HG03045 (cell line): ENCODE measurements at regions not wholly inside any gene's neighbourhood (a gene's known extent, or its start where the extent isn't known, plus 50 kb on each side); places are given as distances from the start of the nearest gene placed in this dataset.
"Not testable (repeated sequence)": the region's sequence is repeated elsewhere in the genome, so short reads cannot be mapped to it uniquely, and the experiment has no call there.

Experiments
- ATAC-seq: cut with Tn5 transposase; IDR thresholded peaks from one replicate; pipeline ENCODE4 v1.9.1; 2021; ENCODE audit warnings: mild to moderate bottlenecking, moderate library complexity; ENCODE audit not compliant: unreplicated experiment

DNA sequence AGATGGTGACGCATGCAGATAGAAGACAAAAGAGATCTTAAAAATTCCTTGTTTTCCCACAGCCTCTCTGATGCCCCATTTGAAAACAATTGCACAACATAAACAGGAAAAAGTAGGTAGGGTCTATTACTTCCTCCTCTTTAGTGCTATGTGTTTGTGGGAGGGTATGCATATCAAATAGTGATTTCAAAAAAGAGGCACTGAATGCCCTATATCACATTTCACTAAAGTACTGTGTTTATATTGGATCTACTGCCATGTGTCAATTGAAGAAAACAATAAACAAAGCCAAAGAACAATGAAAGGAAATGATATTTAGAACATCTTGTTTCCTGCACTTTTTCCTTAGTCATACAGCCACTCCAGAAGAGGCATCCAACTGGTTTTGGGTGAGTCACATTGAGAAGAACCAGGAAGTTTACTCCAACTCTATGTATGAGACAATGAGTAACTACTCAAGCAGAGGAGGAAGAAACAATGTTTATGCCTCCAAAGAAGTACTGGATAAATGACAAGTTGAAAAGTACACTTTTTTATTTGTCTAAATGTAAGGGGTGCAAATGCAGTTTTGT lies 583.6 kb downstream of the FBXO15 start:
- ATAC-seq = no peak

DNA sequence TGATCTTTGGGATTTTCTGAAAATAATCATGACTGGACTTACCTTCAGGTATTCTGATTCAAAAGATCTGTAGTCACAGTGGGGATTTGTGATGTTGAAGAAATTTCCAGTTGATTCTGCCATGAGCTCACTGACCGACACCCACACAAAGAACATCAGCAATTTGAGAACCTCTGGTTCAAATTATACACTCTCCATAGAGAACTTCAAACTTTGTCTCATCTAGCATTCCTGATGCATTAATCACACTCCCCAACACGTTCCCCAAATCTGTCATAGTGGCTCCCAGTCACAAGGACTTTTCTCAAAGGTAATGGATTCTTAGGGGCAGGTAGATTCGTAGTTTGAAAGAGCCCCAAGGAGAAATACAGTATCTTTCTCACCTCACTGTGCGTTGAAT lies 584.3 kb downstream of the FBXO15 start:
- no peak for ATAC-seq

DNA sequence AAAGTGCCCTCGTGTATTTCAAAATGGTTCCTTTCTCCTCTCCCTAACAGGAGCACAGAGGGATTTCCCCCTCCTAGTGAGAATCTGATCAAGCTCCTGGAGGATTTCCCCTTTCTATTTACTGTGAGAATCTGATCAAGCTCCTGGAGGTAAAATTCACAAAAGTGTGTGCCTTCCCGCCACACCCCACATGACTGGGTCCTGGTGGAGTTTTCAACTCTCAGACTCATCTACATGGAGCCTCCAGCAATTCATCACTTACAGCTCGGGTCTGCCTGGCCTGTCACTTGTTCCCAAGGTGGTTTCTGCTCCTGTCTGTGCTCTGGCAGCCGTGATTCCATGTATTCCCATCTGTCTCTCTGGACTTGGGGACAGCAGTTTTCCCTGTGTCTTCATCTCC lies 590.7 kb downstream of the FBXO15 start:
- no peak for ATAC-seq

DNA sequence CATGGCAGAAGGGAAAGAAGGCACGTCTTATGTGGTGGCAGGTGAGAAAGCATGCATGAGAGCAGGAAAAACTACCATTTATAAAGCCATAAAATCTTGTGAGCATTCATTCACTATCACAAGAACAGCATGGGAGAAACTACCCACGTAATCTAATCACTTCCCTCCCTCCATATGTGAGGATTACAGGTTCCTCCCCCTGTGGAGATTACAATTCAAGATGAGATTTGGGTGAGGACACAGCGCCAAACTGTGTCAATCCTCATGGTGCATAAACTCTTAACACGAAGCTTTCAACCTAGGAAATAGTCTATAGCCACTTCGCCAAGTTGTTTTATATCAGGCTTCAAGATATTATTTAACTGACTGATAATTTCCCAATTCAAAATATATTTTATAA lies 595.5 kb downstream of the FBXO15 start:
- ATAC-seq = no peak

DNA sequence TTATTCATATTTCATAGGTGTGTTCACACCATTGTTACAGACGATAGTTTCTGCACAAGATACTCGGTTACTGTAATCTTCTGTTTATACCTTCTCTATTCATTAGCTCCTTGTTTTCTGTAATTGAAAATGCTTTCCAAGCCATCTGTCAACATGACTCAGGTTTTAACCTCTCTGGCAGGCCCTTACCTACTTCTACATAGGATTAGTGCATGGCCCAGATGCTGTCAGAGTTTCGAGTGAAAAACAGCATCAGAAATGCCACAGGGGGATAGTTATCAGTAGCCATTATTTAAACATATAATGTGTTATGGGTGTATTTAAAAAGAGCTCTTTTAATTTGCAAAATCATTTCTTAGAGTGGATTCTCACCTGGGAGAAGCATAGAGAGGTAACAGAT lies 596.4 kb downstream of the FBXO15 start:
- no peak for ATAC-seq

DNA sequence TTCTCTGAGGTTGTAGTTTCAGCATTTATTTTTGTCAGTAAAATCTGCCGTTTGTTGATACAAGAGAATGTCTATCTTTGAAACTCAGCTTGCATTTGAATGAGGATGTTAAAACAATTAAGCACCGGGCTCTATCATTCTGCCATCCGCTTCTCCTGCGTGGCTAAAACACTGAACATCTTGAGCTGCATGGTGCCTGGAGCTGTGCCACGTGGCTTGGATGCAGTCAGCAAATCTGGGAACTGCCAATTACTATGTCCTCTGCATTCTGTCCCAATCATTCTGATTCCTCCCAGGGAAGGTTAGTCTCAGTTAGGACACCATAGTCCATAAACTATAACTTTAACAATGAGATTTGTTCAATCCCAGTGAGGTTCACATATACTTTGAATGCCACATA lies 598.4 kb downstream of the FBXO15 start:
- no peak for ATAC-seq

DNA sequence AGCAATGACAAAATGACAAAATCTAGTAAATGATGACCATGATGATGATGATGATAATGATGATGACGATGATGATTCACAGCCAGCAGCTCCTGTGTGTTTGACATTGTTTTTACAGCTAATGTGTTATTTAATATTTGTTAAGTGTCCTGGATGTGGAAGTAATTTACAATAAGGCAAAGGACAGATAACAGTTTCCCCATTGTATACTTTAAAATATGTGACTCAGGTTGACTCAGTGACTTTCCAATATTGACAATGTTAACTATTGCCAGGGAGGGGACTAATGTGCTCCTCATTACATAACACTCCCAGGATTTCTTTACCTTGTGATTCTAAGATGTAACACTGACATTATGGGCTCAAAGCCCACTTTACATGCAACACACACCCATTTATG lies 602.2 kb downstream of the FBXO15 start:
- ATAC-seq = no peak

DNA sequence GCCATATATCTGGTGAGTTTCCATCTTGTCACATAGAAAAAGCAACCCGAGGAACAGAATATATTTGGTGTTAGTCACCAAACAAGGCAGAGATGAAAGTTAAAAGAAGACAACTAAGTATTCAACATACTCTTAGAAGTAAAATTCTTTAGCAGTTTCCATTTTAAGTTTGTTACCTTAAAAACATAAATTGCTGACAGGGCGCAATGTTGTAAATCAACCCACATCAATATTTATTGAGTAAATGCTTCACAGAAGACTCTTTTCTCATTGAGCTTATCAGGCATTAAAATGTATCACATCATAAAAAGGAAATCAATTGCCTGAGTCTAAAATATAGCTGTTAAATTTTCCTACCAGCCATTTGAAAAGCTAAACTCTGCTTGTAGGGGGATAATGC lies 603.0 kb downstream of the FBXO15 start:
- no peak for ATAC-seq

DNA sequence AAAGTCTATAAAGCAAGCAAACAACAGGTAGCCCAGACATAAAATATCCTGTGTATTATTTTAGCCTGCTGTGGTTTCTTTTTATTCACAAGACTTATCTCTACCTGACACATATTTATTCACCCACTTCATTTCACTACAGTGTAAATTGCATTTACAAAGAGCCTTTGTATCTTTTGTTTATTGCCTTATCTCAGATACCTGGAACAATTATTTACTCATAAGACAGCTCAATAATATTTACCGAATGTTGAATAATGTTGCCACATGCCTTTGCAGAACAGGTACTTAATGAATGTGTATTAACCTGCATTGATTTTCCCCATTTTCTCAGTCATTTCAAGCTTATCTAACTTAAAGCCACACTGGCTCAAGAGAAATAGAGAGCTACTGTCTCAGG lies 603.6 kb downstream of the FBXO15 start:
- ATAC-seq = no peak

DNA sequence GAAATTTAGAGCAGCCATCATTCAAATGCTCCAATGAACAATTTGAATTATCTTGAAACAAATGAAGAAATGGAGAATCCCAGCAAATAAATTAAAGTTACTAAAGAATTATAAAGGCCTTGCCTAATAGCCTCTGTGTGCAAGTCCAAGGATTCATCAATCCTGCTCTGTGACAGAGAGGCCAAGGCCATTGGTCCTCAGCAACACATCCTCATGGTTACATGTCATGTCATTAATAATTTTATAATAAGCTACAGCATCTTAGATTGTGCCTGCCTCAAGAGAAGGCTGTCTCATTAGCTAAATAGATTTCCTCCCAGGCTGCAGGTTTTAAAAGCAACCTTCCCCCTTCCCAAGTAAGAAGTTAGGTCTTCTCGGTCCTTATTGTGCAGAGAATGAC lies 611.6 kb downstream of the FBXO15 start:
- ATAC-seq = no peak

DNA sequence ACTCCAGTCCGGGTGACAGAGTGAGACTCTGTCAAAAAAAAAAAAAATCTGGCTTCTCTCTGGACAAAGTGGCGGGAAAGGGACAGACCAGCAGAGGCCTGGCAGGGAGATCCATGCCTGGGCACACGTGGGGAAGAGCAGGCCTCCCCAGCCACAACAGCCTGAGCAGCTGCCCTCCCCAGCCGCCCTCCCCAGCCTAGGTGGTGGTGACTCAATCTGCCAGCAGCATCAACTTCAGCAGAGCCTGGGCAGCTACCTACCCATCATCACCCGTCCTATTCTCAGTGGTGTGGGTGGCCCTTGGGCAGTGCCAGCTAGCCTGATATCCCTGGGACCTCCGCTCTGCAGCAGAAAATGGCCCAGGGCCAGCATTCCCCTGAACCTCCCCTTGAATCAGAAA lies 612.4 kb downstream of the FBXO15 start:
- no peak for ATAC-seq

DNA sequence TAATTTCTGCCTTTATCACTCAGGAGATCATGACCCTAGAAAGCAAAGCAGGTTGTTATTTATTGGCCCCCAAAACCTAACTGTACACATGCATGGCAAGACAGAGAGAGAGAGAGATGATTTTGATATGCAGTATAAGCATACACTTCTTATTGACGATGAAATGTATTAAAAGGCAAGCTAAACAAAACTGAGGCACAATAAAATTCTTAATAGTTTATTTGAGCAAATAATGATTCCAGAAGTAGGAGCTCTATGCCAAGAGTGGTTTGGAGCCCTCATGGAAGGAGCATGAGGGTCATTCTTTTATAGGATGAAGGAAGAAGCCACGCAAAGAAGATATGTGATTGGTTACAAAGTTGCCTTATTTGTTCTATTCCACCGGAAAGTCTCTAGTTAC lies 616.0 kb downstream of the FBXO15 start:
- no peak for ATAC-seq

DNA sequence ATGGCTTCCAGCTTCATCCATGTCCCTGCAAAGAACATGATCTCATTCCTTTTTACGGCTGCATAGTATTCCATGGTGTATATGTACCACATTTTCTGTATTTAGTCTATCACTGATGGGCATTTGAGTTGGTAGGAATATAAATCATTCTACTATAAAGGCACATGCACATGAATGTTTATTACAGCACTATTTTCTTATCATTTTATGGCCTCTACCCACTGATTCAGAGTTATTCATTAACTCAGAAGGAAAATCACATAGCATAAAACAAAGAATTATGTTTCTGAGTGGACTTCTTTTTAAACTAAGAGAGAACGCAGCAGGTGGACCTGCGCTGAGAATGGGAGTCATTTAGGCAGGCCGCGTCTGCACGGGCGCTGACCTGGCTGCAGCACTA lies 619.6 kb downstream of the FBXO15 start:
- ATAC-seq = no peak

DNA sequence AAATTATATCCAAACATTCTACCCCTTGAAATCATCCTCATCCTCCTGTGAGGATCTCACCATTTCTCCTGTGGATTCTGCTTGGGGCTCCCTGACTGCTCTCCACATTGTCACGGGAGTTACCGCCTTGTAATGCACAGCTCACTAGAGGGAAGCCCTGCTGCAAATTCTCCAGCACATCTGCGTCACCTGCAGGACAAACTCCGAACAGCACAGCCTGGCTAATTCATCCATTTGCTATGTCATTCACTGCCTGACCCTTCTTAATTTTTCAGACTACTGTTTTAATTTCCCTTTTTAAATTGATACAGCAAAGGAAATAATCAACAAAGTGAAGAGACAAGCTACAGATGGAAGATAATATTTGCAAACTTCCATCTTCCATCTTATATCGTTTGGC lies 627.4 kb downstream of the FBXO15 start:
- ATAC-seq = no peak

DNA sequence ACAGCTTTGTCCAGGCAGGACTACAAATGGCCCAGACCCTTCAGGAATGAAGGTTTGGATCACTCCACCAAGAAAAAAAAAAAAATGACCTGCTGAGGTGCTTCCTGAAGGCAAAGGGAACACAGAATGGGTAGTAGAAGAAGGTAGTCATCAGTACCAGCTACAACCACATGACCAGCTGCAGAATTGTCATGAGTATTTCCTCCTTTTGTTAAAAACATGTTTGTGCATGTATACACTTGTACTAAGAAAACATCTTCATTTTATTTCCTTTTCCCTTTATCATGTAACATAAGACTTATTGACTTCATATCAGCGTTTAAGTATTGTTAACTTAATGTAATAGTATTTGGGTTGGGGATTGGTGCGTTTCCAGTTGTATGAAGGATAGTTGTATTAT lies 631.6 kb downstream of the FBXO15 start:
- not testable (repeated sequence) for ATAC-seq

DNA sequence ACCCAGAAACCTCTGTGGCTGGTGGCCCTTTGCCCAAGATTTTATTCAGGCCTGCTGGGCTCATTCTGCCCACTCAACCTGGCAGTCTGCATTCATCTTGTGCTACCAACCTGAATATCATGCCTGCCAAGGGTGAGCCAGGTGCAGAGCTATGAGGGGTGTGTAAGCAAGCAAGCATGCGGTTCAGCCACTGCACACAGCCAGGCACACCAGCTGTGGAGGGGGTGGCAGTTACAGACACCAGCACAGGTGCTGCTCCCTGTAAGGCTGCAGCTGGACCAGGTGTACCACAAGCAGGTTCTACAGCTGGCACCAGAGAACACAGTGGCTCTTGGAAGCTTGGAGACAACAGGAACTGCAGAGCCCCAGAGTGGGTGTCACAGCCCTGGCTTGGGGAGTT lies 633.2 kb downstream of the FBXO15 start:
- ATAC-seq = no peak

DNA sequence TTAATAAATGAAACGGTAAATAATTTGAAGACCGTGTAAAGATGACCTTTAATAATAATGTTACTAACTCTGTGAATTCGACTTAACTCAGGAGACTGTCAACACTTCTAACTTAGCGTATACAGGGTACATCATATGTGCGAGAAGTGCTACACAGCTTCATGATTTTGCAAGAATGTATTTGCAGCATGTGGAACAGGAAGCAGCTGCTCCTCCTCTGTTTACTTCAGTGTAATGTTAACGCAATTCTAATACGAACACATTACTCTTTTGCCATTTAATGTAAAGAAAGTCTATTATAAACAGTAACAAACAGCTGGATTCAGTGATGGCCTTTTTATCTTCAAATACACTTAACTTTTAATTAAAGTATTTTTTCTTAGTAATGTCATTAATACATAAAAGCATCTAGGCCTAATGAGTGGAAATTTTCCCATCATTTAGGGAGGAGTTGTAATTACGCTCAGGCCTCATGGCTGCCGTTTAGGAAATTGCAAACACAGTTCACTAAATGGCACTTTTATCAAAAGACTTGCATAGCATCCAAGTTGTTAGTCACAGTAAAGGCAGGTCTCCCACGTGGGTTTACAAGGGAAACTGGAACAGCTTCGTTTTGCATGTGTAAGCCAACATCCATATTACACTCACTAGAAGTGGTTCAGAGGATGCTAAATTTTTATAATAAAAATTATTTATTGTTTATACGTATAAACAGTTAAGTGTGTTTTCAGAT lies 635.7 kb downstream of the FBXO15 start:
- ATAC-seq = no peak

DNA sequence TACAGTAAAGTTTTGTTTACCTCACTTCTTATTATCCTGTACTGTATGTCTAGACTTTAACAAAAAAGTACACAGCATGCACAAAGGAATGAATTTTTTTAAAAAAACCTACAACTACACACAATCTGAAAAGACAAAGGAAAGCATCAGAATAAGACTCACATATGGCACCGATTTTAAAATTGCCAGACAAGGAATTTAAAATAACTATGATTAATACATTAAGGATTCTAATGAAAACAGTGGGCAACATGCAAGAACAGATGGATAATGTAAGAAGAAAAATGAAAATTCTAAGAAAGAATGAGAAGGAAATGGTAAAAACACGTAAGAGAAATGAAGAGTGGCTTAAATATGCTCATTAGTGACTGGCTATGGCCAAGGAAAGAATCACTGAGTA lies 638.2 kb downstream of the FBXO15 start:
- no peak for ATAC-seq

DNA sequence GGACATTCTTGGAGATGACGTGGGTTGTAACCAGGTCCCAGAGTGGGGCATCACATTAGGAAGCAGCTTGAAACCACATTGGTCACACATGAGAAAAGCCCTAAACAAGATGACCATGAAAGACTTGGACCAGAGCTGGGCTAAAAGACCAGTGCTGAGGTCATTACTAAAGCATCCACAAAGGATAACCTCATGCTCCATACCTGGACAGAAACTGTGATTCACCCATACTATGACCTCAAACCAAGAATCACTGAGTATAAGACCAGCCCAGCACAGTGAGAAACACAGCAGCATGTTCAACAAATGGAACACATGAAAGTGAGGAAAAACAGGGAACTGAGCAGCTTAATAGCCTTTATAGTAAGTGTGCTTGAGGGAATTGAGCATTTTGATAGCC lies 635.5 kb upstream of the NETO1 start:
- no peak for ATAC-seq

DNA sequence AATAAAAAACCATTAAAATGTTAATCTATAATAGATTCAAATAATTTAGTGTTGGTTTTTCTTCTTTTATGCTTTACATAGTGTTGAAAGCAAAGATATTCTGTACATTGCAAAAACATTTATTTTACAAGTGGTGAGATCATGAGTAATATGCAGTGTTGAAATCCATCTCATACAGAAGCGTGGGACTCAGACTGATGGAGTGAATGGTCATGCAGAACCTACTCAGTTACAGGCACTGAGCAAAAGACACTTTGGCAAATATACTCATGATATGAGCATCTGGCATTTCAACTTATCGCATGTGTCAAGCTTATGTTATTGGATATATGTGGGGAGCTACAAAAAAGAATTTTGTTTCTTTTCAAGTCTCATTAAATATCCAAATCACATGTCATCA lies 620.2 kb upstream of the NETO1 start:
- ATAC-seq = no peak

DNA sequence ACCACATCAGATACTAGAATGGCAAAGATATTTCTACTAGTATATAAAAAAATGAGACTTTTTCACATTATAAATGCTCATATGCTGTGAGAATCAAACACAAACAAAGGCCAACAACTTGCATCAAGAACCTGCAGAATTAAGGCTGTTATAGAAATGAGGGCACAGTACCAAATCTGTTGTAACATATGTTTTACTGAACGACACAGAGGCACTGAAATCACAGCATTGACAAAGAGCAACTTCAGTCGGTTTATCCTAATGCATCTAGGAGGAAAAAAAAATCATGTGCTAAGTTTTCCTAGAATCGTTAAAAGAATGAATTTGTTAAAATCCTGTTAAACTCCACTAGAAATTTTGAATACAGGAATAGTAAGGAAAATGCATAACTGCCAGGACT lies 617.4 kb upstream of the NETO1 start:
- ATAC-seq = no peak

DNA sequence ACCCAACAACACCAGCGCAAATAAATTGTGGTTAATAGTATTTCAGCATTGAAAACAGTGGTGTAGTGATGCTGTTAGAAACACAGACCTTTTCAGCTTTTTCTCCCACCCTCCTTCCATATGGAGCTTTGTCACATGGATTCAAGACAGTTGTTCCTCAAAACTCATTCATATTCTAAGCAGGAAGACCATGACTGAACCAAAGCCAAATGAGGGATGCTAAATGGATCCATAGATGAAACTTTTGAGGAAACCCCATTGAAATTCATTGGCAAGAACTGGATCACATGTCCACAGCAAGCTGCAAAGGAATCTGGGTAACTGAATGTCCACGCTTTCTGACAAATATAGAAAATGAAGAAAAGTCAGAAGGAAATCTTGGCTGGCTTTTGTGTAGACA lies 615.1 kb upstream of the NETO1 start:
- ATAC-seq = no peak

DNA sequence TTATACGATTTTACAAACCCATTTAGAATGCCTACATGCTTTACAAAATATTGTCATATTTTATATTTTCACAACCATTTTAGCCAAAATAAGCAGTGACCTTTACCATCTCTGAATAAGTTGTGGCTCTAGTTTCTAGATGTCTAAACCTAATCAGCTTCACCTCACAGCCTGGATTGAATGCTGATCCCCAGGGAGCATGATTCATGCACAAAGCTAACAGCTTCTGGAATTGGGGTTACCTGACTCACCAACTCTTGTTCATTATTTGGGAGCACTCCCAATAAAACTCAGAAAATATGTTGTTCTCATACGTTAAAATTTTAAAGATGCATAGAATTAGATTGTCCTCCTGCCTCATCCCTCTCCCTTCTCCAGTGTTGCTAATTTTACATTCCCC lies 611.7 kb upstream of the NETO1 start:
- no peak for ATAC-seq
